Esophagus squamous epithelium (tissue), 5 donors: ENCODE measurements at regions not wholly inside any gene's neighbourhood (a gene's known extent, or its start where the extent isn't known, plus 50 kb on each side); places are given as distances from the start of the nearest gene placed in this dataset.
A peak's percentile ranks its signal among the peaks of the same experiment; 100 is the strongest.
"Not testable (repeated sequence)": the region's sequence is repeated elsewhere in the genome, so short reads cannot be mapped to it uniquely, and the experiment has no call there.

Experiments used
- DNase-seq: peaks from one replicate; lab custom pipeline; 2025; lab: John Stamatoyannopoulos, UW
- H3K27ac ChIP-seq, 4 donors: fragments of 200-600 bp; sonication (generic); one replicate each; pipeline ENCODE4 v1.5.1; 2016 to 2019; ENCODE audit warnings: mild to moderate bottlenecking in 1 of 4
- H3K27me3 ChIP-seq, 4 donors: fragments of 200-600 bp; sonication (generic); 1 replicate in 3 of 4; 2 replicates in 1 of 4; pipeline versions ENCODE4 v1.5.1 to v1.6.0; 2017 to 2021; ENCODE audit warnings: antibody characterized with exemption in 1 of 4
- H3K36me3 ChIP-seq, 3 donors: fragments of 200-600 bp; sonication (generic); one replicate each; pipeline ENCODE4 v1.5.1; 2016 to 2019
- H3K4me1 ChIP-seq, 3 donors: fragments of 200-600 bp; sonication (generic); one replicate each; pipeline ENCODE4 v1.5.1; 2017 to 2019
- H3K4me3 ChIP-seq, 4 donors: fragments of 200-600 bp; sonication (generic); 1 replicate in 3 of 4; 2 replicates in 1 of 4; pipeline ENCODE4 v1.5.1; 2016 to 2019; ENCODE audit warnings: mild to moderate bottlenecking in 2 of 4, moderate library complexity in 1 of 4
- H3K9me3 ChIP-seq, 3 donors: fragments of 200-600 bp; sonication (generic); one replicate each; pipeline ENCODE4 v1.5.1; 2016 to 2019
- CTCF ChIP-seq, 6 experiments: fragments of 450-650 bp in 4 of 6; fragments of 200-600 bp in 2 of 6; sonication (generic) in 2 of 6; IDR thresholded peaks; one replicate each; pipeline ENCODE4 v1.5.1; 2016 to 2019; ENCODE audit warnings: antibody characterized with exemption in 6 of 6, mild to moderate bottlenecking in 4 of 6, moderate library complexity in 4 of 6
- POLR2A ChIP-seq, 4 donors: fragments of 450-650 bp; IDR thresholded peaks; one replicate each; pipeline ENCODE4 v1.6.1; 2017; ENCODE audit warnings: antibody characterized with exemption in 4 of 4, mild to moderate bottlenecking in 4 of 4, moderate library complexity in 3 of 4
- WGBS, 2 donors: methylation state at CpG; one replicate each; pipeline ENCODE4 v1.1.5; 2018; 5-methylcytosine and 5-hydroxymethylcytosine counted together
- intact Hi-C: fragments of 100-400 bp; cut with DNase I; formaldehyde crosslinking; loops from one replicate; pipeline ENCODE4 v1.15.0; 2022
- donor health status: DM: yes; HTN: yes; CAD: no.

GRCh38 chr9:110092792-110093191, 115.2 kb downstream of the C9orf152 start:
- Histone ChIP-seq H3K27ac (no peak overlapping the region), H3K36me3 (no peaks in the 10 kb centered on the region), H3K27me3 (no peaks in the 10 kb centered on the region), H3K9me3 (no peaks in the 10 kb centered on the region), H3K4me3 (no peak overlapping the region), H3K4me1 (peaks cover 0 to 15% (median 7%) of the 10 kb centered on the region in 3 donors)
- DNase-seq = no peak
- WGBS, 2 donors = 91 to 94% methylated on average over 4 to 5 of the region's 5 CpGs
- intact Hi-C loops = no loop called here
- no peak for TF ChIP-seq POLR2A (IDR thresholded peaks at IDR 0.05)
- TF ChIP-seq CTCF (IDR thresholded peaks at IDR 0.05) = no peak

- no peak overlapping the region for H3K4me3 ChIP-seq
- H3K4me1 ChIP-seq = peaks cover 0 to 15% (median 7%) of the 10 kb centered on the region in 3 donors
- no peak for TF ChIP-seq POLR2A (IDR thresholded peaks at IDR 0.05)
- no peak for TF ChIP-seq CTCF (IDR thresholded peaks at IDR 0.05)
- no peaks in the 10 kb centered on the region for H3K36me3 ChIP-seq
- WGBS, 2 donors = 48 to 79% methylated on average over 2 of the region's 2 CpGs
- DNase-seq = no peak
- no peaks in the 10 kb centered on the region for H3K27me3 ChIP-seq
- no peaks in the 10 kb centered on the region for H3K9me3 ChIP-seq
- no peak overlapping the region for H3K27ac ChIP-seq
- intact Hi-C loops = no loop called here
Measured at GRCh38 chr9:110093417-110093816, 114.5 kb downstream of the C9orf152 start.

GRCh38 chr9:110093871-110094270, 114.1 kb downstream of the C9orf152 start:
- H3K36me3 ChIP-seq = no peaks in the 10 kb centered on the region
- intact Hi-C loops = no loop called here
- TF ChIP-seq CTCF (IDR thresholded peaks at IDR 0.05) (no peak), POLR2A (IDR thresholded peaks at IDR 0.05) (no peak)
- H3K9me3 ChIP-seq = no peaks in the 10 kb centered on the region
- H3K27ac ChIP-seq = no peak overlapping the region
- DNase-seq = no peak
- H3K27me3 ChIP-seq = no peaks in the 10 kb centered on the region
- H3K4me1 ChIP-seq = peaks cover 0 to 20% (median 7%) of the 10 kb centered on the region in 3 donors
- 85 to 100% methylated on average over 3 to 4 of the region's 4 CpGs for WGBS, 2 donors
- H3K4me3 ChIP-seq = no peak overlapping the region

- no peak overlapping the region for H3K4me3 ChIP-seq
- no peak for DNase-seq
- 65 to 67% methylated on average over 2 of the region's 2 CpGs for WGBS, 2 donors
- H3K9me3 ChIP-seq = no peaks in the 10 kb centered on the region
- H3K27ac ChIP-seq = peak overlapping the region in 3 of 4 donors; percentile 4 to 22 (median 15)
- intact Hi-C loops = no loop called here
- H3K4me1 ChIP-seq = peaks cover 0 to 24% (median 15%) of the 10 kb centered on the region in 3 donors
- no peak for TF ChIP-seq POLR2A (IDR thresholded peaks at IDR 0.05)
- H3K27me3 ChIP-seq = no peaks in the 10 kb centered on the region
- H3K36me3 ChIP-seq = no peaks in the 10 kb centered on the region
Measured at GRCh38 chr9:110095161-110095595, 112.8 kb downstream of the C9orf152 start.

GRCh38 chr9:110095776-110096175, 112.2 kb downstream of the C9orf152 start:
- no peak overlapping the region for H3K4me3 ChIP-seq
- H3K36me3 ChIP-seq = no peaks in the 10 kb centered on the region
- no peak for DNase-seq
- peak overlapping the region in 1 of 4 donors; percentile 4 for H3K27ac ChIP-seq
- intact Hi-C loops = no loop called here
- 41 to 62% methylated on average over 2 of the region's 2 CpGs for whole genome bisulfite sequencing, 2 donors
- H3K4me1 ChIP-seq = peaks cover 0 to 23% (median 15%) of the 10 kb centered on the region in 3 donors
- TF ChIP-seq POLR2A (IDR thresholded peaks at IDR 0.05) (no peak), CTCF (IDR thresholded peaks at IDR 0.05) (no peak)
- no peaks in the 10 kb centered on the region for H3K9me3 ChIP-seq
- no peaks in the 10 kb centered on the region for H3K27me3 ChIP-seq

- DNase-seq, intact Hi-C loops, H3K9me3 ChIP-seq, H3K27ac ChIP-seq, H3K27me3 ChIP-seq, H3K4me3 ChIP-seq, H3K36me3 ChIP-seq: not testable (repeated sequence)
- peaks cover 0 to 31% (median 19%) of the 10 kb centered on the region in 3 donors for H3K4me1 ChIP-seq
- 59 to 68% methylated on average over 3 of the region's 3 CpGs for WGBS, 2 donors
Measured at GRCh38 chr9:110096674-110097073, 111.3 kb downstream of the C9orf152 start.
